HG02981 (cell line): ENCODE measurements at regions not wholly inside any gene's neighbourhood (a gene's known extent, or its start where the extent isn't known, plus 50 kb on each side); places are given as distances from the start of the nearest gene placed in this dataset.

ENCODE experiments used
- ATAC-seq: cut with Tn5 transposase; IDR thresholded peaks from one replicate; pipeline ENCODE4 v1.9.1; 2021; ENCODE audit warnings: mild to moderate bottlenecking, moderate library complexity; ENCODE audit not compliant: unreplicated experiment

GRCh38 chr15:70271422-70272088, 173.8 kb upstream of the TLE3 start:
- no peak for ATAC-seq

GRCh38 chr15:70270752-70271111, 173.0 kb upstream of the TLE3 start:
- no peak for ATAC-seq

GRCh38 chr15:70269991-70270751, 172.5 kb upstream of the TLE3 start:
- no peak for ATAC-seq

GRCh38 chr15:70269311-70269911, 171.7 kb upstream of the TLE3 start:
- ATAC-seq, result no peak

GRCh38 chr15:70268698-70269251, 171.1 kb upstream of the TLE3 start:
- no peak for ATAC-seq

- no peak for ATAC-seq
These were observed 170.2 kb upstream of the TLE3 start for GRCh38 chr15:70267879-70268278.

GRCh38 chr15:70267306-70267705, 169.6 kb upstream of the TLE3 start:
- ATAC-seq, result no peak

GRCh38 chr15:70266412-70267121, 168.8 kb upstream of the TLE3 start:
- ATAC-seq, result no peak

- no peak for ATAC-seq
These were observed 168.3 kb upstream of the TLE3 start for GRCh38 chr15:70265986-70266385.

- no peak for ATAC-seq
These were observed 167.8 kb upstream of the TLE3 start for GRCh38 chr15:70265466-70265978.

- no peak for ATAC-seq
These were observed 167.2 kb upstream of the TLE3 start for GRCh38 chr15:70264738-70265465.

- ATAC-seq, result no peak
These were observed 166.4 kb upstream of the TLE3 start for GRCh38 chr15:70264014-70264582.

- no peak for ATAC-seq
These were observed 165.0 kb upstream of the TLE3 start for GRCh38 chr15:70262591-70263274.

- no peak for ATAC-seq
These were observed 164.5 kb upstream of the TLE3 start for GRCh38 chr15:70262171-70262570.

GRCh38 chr15:70261083-70261482, 163.4 kb upstream of the TLE3 start:
- no peak for ATAC-seq

GRCh38 chr15:70260580-70260979, 162.9 kb upstream of the TLE3 start:
- ATAC-seq, result no peak

- no peak for ATAC-seq
These were observed 162.2 kb upstream of the TLE3 start for GRCh38 chr15:70259640-70260508.

- ATAC-seq, result peak; percentile 19
These were observed 161.3 kb upstream of the TLE3 start for GRCh38 chr15:70259028-70259424.
